HPDE6-E6E7 (cell line): ENCODE measurements at regions not wholly inside any gene's neighbourhood (a gene's known extent, or its start where the extent isn't known, plus 50 kb on each side); places are given as distances from the start of the nearest gene placed in this dataset.

Experiments used
- DNase-seq: peaks from one replicate; pipeline ENCODE4 v3.0.0; 2011; ENCODE audit warnings: missing footprints; ENCODE audit errors: extremely low spot score

GRCh38 chrX:39822133-39822748 lies 275.5 kb downstream of the BCOR start:
- DNase-seq = no peak

- DNase-seq = no peak
Measured at GRCh38 chrX:39823424-39823823, 274.3 kb downstream of the BCOR start.

GRCh38 chrX:39823854-39824253 lies 273.9 kb downstream of the BCOR start:
- DNase-seq = no peak

- DNase-seq = no peak
Measured at GRCh38 chrX:39826813-39827543, 270.8 kb downstream of the BCOR start.

GRCh38 chrX:39827951-39828350 lies 269.8 kb downstream of the BCOR start:
- DNase-seq = no peak

- DNase-seq = no peak
Measured at GRCh38 chrX:39828971-39829370, 268.8 kb downstream of the BCOR start.

- no peak for DNase-seq
Measured at GRCh38 chrX:39829965-39830364, 267.8 kb downstream of the BCOR start.

GRCh38 chrX:39830414-39830813 lies 267.3 kb downstream of the BCOR start:
- no peak for DNase-seq

GRCh38 chrX:39832211-39832610 lies 265.5 kb downstream of the BCOR start:
- no peak for DNase-seq

- DNase-seq = no peak
Measured at GRCh38 chrX:39834600-39834999, 263.2 kb downstream of the BCOR start.

GRCh38 chrX:39835241-39835640 lies 262.5 kb downstream of the BCOR start:
- no peak for DNase-seq

GRCh38 chrX:39835776-39836175 lies 262.0 kb downstream of the BCOR start:
- DNase-seq = no peak

GRCh38 chrX:39836802-39837420 lies 260.8 kb downstream of the BCOR start:
- DNase-seq = no peak

GRCh38 chrX:39837688-39838087 lies 260.1 kb downstream of the BCOR start:
- no peak for DNase-seq

- no peak for DNase-seq
Measured at GRCh38 chrX:39839371-39839770, 258.4 kb downstream of the BCOR start.

- no peak for DNase-seq
Measured at GRCh38 chrX:39840133-39840532, 257.6 kb downstream of the BCOR start.

- DNase-seq = no peak
Measured at GRCh38 chrX:39840581-39841093, 257.1 kb downstream of the BCOR start.

- no peak for DNase-seq
Measured at GRCh38 chrX:39841604-39842003, 256.2 kb downstream of the BCOR start.

- DNase-seq = no peak
Measured at GRCh38 chrX:39842281-39842973, 255.3 kb downstream of the BCOR start.

- no peak for DNase-seq
Measured at GRCh38 chrX:39843318-39843717, 254.4 kb downstream of the BCOR start.

GRCh38 chrX:39845233-39845632 lies 252.5 kb downstream of the BCOR start:
- no peak for DNase-seq

GRCh38 chrX:39846460-39846859 lies 251.3 kb downstream of the BCOR start:
- no peak for DNase-seq
